Heart left ventricle (tissue), 16 donors: ENCODE measurements at regions not wholly inside any gene's neighbourhood (a gene's known extent, or its start where the extent isn't known, plus 50 kb on each side); places are given as distances from the start of the nearest gene placed in this dataset.
A peak's percentile ranks its signal among the peaks of the same experiment; 100 is the strongest.

Experiments
- ATAC-seq, 4 donors: fragments of 200-7000 bp; cut with Tn5 transposase; one replicate each; pipeline ENCODE4 v1.9.1; 2020 to 2022; ENCODE audit warnings: moderate library complexity in 4 of 4, mild to moderate bottlenecking in 3 of 4, moderate number of reproducible peaks in 1 of 4
- DNase-seq, 5 donors: peaks; one replicate each; pipeline ENCODE4 v3.0.0-alpha.2; 2020
- H3K27ac ChIP-seq, 12 donors: fragments of 200-600 bp; sonication (generic) in 4 of 12; one replicate each; pipeline versions ENCODE4 v1.5.0 to v1.8.0; 2016 to 2022; ENCODE audit warnings: mild to moderate bottlenecking in 2 of 12
- H3K27me3 ChIP-seq, 9 donors: fragments of 200-600 bp; sonication (generic) in 2 of 9; one replicate each; pipeline versions ENCODE4 v1.5.1 to v1.8.0; 2016 to 2022; ENCODE audit warnings: mild to moderate bottlenecking in 3 of 9
- H3K36me3 ChIP-seq, 9 donors: fragments of 200-600 bp; sonication (generic) in 2 of 9; one replicate each; pipeline versions ENCODE4 v1.5.0 to v1.8.0; 2018 to 2022; ENCODE audit warnings: mild to moderate bottlenecking in 2 of 9
- H3K4me1 ChIP-seq, 12 donors: fragments of 200-600 bp; sonication (generic) in 4 of 12; one replicate each; pipeline versions ENCODE4 v1.5.0 to v1.8.0; 2016 to 2022; ENCODE audit warnings: mild to moderate bottlenecking in 3 of 12
- H3K4me3 ChIP-seq, 12 donors: fragments of 200-600 bp; sonication (generic) in 4 of 12; one replicate each; pipeline versions ENCODE4 v1.5.0 to v1.8.0; 2017 to 2022; ENCODE audit warnings: mild to moderate bottlenecking in 9 of 12, moderate library complexity in 4 of 12
- H3K9me3 ChIP-seq, 12 donors: fragments of 200-600 bp; sonication (generic) in 4 of 12; one replicate each; pipeline versions ENCODE4 v1.5.0 to v1.8.0; 2016 to 2022; ENCODE audit warnings: mild to moderate bottlenecking in 1 of 12
- CTCF ChIP-seq, 12 donors: fragments of 200-600 bp; sonication (generic) in 4 of 12; IDR thresholded peaks; one replicate each; pipeline versions ENCODE4 v1.5.0 to v1.8.0; 2018 to 2022; ENCODE audit warnings: antibody characterized with exemption in 12 of 12, mild to moderate bottlenecking in 5 of 12
- POLR2A ChIP-seq, 2 donors: fragments of 450-650 bp; IDR thresholded peaks; one replicate each; pipeline ENCODE4 v1.6.1; 2017; ENCODE audit warnings: antibody characterized with exemption in 2 of 2, mild to moderate bottlenecking in 2 of 2, moderate library complexity in 2 of 2
- WGBS, 4 donors: extraction: QIAGEN DNeasy Blood & Tissue Kit in 2 of 4; methylation state at CpG; one replicate each; pipeline versions ENCODE4 v1.1.5 to v1.1.7; 2013 to 2018; 5-methylcytosine and 5-hydroxymethylcytosine counted together
- intact Hi-C, 10 donors: fragments of 100-400 bp; cut with DNase I; formaldehyde crosslinking; loops; one replicate each; pipeline versions ENCODE4 v1.11.1 to v1.14.2; 2022
- donor health status: ischemic (EF 13 %, LVEDD 7.1; RV severe dilation, severe dysfunction).
- donor health status: healthy with polysubstance abuse.
- donor health status: DM: no; HTN: yes; CAD: no.
- donor health status: DM: no; HTN: no; CAD: no.
- donor health status: ischemic (EF 25% LVEDD 6.9; RV normal size, moderate dysfunction).
- donor health status: ischemic (EF 25% LVEDD 5.7; RV mildly dilated, moderate dysfunction).
- donor health status: healthy.
- donor health status: DM: yes; HTN: yes; CAD: no.
- donor health status: ischemic (EF 35%, LVEDD 5.7; RV mildly dilated, moderate dysfunction).
- donor health status: nonischemic (EF 11% LVEDD 7.7; RV severe dilation, severe dysfunction).
- donor health status: DM: yes; HTN: yes; CAD: no.
- donor health status: PGD.
- donor health status: ischemic (EF 29% LVEDD 5.4; RV normal size, mild dysfunction).
- donor health status: nonischemic (EF 23%, LVEDD 6.1; RV moderate dilation, normal function).

GRCh38 chr10:93177511-93177910 is 103.8 kb downstream of the CYP26A1 start:
- ATAC-seq (no peak), DNase-seq (no peak)
- Histone ChIP-seq H3K27me3 (no peaks in the 10 kb centered on the region), H3K36me3 (no peaks in the 10 kb centered on the region), H3K4me3 (no peak overlapping the region), H3K9me3 (no peaks in the 10 kb centered on the region), H3K4me1 (peaks cover 0 to 5% (median 0%) of the 10 kb centered on the region in 12 donors), H3K27ac (no peak overlapping the region)
- intact Hi-C loops: no loop called here
- TF ChIP-seq POLR2A (IDR thresholded peaks at IDR 0.05) (no peak), CTCF (IDR thresholded peaks at IDR 0.05) (no peak)

DNA sequence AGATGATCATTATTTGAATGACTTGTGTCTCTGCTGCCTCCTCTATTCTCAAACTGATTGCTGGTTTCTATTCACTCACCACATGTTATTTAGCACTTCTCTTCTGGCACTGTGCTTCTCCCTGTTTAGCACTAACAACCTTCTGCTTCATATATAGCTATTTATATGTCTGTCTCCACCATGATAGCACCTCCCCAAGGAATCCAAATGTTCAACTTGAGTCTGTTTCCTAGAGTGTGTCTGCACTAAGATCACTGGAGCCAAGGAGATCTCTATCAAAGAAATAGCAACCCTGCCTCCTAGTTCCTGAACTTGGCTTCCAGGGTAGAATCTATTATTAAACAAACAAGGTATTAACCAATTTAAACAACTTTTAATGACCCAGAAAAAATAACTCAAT is 104.5 kb downstream of the CYP26A1 start:
- intact Hi-C loops: no loop called here
- DNase-seq: no peak
- no peak for TF ChIP-seq CTCF (IDR thresholded peaks at IDR 0.05)
- TF ChIP-seq POLR2A (IDR thresholded peaks at IDR 0.05): no peak
- Histone ChIP-seq H3K4me1 (peaks cover 0 to 5% (median 0%) of the 10 kb centered on the region in 12 donors), H3K27ac (no peak overlapping the region), H3K9me3 (no peaks in the 10 kb centered on the region), H3K27me3 (peaks cover 0 to under 1% (median 0%) of the 10 kb centered on the region in 9 donors), H3K36me3 (no peaks in the 10 kb centered on the region), H3K4me3 (no peak overlapping the region)
- no peak for ATAC-seq

DNA sequence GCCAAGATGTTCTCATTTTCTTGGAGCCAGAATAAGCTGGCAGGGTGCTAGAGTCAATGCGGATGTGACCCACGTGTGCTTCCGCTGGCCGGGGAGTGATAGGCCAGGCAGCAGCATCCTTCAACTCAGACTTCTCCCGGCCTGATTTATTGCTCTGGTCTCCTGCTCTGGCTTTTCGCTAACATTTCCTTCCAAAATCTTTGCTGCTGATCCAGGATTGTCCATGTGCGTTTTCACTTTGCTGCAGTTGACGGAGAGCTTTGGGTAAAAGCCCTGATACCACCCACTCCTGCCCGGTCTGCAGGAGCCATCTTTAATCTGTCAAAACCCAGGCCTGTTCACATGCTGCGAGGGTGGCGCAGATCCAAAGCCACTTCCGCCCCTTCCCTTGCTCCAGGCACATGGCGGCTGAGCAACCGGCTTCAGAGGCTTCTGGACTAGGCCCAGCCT is 106.8 kb downstream of the CYP26A1 start:
- H3K9me3 ChIP-seq: peaks cover 0 to 4% (median 0%) of the 10 kb centered on the region in 12 donors
- ATAC-seq (peak; percentile 10 to 83 (median 76)), DNase-seq (peak; percentile 27 to 69 (median 53))
- peak overlapping the region in 4 of 12 donors; percentile 20 to 62 (median 57) for H3K27ac ChIP-seq
- H3K4me3 ChIP-seq: no peak overlapping the region
- H3K36me3 ChIP-seq: no peaks in the 10 kb centered on the region
- peaks cover 0 to 3% (median 0%) of the 10 kb centered on the region in 9 donors for H3K27me3 ChIP-seq
- intact Hi-C loops: no loop called here
- TF ChIP-seq POLR2A (IDR thresholded peaks at IDR 0.05): no peak
- no peak for TF ChIP-seq CTCF (IDR thresholded peaks at IDR 0.05)
- H3K4me1 ChIP-seq: peaks cover 0 to 5% (median 0%) of the 10 kb centered on the region in 12 donors
- 63 to 74% (median 68%) methylated on average over 12 to 14 of the region's 14 CpGs for WGBS, 4 donors

DNA sequence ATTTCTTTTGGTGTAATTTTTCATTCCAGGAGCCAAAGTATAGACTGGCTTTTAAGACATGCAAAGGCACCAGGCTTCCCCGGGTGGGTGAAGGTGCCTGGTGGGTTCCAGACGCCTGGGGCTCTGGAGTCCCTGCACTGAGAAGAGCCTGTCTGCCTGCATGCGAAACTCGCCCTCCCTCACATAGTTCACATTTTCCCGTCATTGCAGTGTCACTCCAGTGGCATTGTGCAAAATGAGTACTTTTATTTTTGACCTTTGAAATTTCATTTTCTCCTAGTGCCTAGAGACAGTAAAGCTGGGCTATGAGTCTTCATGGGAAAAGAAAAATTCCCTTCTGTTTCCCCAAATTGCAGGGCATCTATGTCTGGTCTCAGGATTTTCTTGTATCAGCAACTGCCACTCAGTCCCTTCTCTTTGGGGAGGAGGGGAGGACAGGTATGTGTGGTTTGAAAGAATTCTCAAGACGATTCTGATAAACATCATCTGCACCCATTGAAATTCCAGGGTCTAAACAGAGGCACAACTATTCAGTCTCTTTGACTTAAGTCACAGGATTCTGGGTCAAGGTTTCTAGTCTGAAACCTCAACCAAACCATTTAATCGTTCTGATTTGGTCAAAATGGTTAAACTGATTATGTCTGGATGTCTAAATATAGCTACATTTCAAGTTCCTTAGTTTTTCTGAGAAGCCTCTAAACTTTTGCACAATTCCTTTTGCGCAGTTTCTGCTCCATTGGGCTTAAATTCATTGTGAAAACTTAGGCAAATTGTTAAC is 107.8 kb downstream of the CYP26A1 start:
- DNase-seq: no peak
- H3K9me3 ChIP-seq: peaks cover 0 to 4% (median 0%) of the 10 kb centered on the region in 12 donors
- TF ChIP-seq POLR2A (IDR thresholded peaks at IDR 0.05) (no peak), CTCF (IDR thresholded peaks at IDR 0.05) (no peak)
- peaks cover 0 to 5% (median 0%) of the 10 kb centered on the region in 12 donors for H3K4me1 ChIP-seq
- intact Hi-C loops: no loop called here
- 72 to 85% (median 77%) methylated on average over 8 of the region's 8 CpGs for WGBS, 4 donors
- no peak overlapping the region for H3K4me3 ChIP-seq
- no peaks in the 10 kb centered on the region for H3K36me3 ChIP-seq
- ATAC-seq: no peak
- H3K27ac ChIP-seq: peak overlapping the region in 3 of 12 donors; percentile 20 to 59 (median 52)
- peaks cover 0 to 6% (median 0%) of the 10 kb centered on the region in 9 donors for H3K27me3 ChIP-seq
